ENCODE measurements at regions not wholly inside any gene's neighbourhood (a gene's known extent, or its start where the extent isn't known, plus 50 kb on each side); places are given as distances from the start of the nearest gene placed in this dataset.

- no peak for DNase-seq (ENCODE audit: extremely low read depth in 1 of 2, low read depth in 1 of 2)
These were observed 255.5 kb upstream of the KCNJ16 start for GRCh38 chr17:69819316-69820087.

DNA sequence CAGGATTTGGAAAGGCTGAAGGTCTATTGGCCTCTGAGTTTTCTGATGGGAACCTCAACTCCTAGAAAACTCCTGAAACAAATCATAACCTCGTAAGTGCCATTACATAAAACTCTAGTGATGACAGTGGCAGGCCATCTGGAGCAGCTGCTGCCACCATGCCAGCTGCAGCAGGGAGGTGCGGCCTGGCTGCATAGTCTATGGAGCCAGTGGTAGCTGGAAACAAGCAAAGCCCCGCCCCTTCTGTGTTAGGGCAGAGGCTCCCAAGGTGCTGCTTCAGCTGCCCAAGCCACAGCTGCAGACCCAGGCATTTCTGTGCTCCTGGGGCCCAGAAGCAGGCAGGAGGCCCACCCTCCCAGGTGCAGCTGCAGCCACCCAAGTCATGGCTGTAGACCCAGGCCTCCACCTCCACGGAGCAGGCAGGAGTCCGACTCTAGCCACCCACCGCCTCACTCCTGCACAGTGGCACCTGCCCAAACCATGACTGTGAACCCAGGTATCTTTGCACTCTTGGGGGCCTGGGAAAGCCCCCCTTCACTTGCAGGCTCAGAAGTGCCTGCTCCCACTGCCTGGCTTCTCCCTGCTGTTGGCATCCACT lies 254.1 kb upstream of the KCNJ16 start:
- no peak for DNase-seq (ENCODE audit: extremely low read depth in 1 of 2, low read depth in 1 of 2)

DNA sequence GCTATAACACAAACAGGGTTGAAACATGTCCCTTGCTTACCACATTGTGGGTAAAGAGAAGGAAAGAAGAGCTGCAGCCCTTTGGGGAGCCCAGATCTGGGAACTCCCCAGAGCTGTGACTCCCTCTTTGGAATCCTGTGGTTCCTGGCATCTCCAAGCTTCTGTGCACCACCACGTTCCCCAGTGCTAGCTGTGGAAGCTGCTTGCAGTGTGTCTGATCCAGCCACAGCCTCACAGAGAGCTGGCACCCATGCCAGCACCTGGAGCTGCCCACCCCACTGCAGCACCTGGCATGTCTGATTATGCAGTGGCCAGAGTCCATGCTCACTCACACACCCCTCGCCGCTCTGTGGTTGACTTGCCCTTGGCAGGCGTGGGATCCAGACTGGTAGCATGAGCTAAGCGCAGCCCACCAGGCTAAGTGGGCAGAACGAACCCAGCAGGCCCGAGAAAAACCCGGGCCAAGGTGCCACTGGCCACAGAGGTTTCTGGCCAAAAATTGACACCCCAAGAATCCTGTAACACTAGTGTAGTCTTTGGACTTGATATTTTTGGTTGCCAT lies 252.6 kb upstream of the KCNJ16 start:
- no peak for DNase-seq (ENCODE audit: extremely low read depth in 1 of 2, low read depth in 1 of 2)

- no peak for DNase-seq (ENCODE audit: extremely low read depth in 1 of 2, low read depth in 1 of 2)
These were observed 246.9 kb upstream of the KCNJ16 start for GRCh38 chr17:69828087-69828486.

- no peak for DNase-seq (ENCODE audit: extremely low read depth in 1 of 2, low read depth in 1 of 2)
These were observed 240.5 kb upstream of the KCNJ16 start for GRCh38 chr17:69834494-69834893.

DNA sequence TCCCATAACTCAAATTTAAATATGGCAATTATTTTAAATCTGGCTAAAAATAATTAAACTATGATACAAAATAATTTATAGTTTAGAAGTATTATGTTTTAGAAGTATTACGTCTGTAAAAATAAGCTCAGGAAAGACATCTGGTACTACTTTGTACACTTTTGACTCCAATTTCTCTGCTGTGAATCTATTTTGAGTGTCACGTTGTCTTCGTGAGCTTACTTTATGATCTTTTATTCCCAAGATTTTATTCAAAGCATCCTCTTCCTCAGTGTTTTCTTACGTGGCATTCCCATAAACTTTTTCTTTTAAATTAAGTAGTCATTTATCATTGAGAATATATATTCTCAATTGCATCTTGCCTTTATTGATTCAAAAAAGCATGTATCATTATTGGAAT lies 223.3 kb upstream of the KCNJ16 start:
- DNase-seq (ENCODE audit: extremely low read depth in 1 of 2, low read depth in 1 of 2) = no peak

DNA sequence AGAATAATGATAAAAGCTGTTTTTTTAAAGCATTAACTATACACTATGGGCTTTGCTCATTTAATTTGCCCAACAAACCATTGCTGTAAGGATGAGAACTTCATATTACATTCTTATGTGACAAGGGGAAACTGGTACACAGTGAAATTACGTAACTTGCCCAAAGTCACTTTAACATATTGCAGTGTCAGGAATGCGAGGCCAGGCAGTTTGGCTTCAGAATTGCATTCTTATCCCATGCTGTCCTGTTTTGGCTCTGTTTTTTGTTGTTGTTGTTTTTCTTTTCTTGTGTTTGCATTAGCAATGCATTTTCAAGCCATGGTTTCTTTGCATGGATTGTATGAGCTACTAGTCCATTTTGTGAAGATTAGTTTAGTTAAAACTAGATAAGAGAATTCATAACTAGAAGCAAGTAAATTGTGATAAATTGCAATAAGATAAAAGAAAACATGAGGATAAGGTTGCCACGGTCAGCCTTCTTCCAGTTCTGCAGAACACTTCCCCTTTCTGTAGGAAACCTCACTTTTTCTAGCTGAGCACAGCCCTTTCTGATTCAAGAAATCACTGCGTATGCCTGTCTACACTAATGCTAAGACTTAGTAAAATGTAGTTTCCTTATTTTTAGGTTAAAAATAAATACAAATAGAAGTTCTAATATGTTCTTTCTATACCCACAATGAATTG lies 221.3 kb upstream of the KCNJ16 start:
- DNase-seq (ENCODE audit: extremely low read depth in 1 of 2, low read depth in 1 of 2) = no peak

- no peak for DNase-seq (ENCODE audit: extremely low read depth in 1 of 2, low read depth in 1 of 2)
These were observed 220.7 kb upstream of the KCNJ16 start for GRCh38 chr17:69854225-69854780.

GRCh38 chr17:69856946-69857345 lies 218.1 kb upstream of the KCNJ16 start:
- DNase-seq (ENCODE audit: extremely low read depth in 1 of 2, low read depth in 1 of 2) = no peak

GRCh38 chr17:69857412-69857835 lies 217.6 kb upstream of the KCNJ16 start:
- DNase-seq (ENCODE audit: extremely low read depth in 1 of 2, low read depth in 1 of 2) = no peak

DNA sequence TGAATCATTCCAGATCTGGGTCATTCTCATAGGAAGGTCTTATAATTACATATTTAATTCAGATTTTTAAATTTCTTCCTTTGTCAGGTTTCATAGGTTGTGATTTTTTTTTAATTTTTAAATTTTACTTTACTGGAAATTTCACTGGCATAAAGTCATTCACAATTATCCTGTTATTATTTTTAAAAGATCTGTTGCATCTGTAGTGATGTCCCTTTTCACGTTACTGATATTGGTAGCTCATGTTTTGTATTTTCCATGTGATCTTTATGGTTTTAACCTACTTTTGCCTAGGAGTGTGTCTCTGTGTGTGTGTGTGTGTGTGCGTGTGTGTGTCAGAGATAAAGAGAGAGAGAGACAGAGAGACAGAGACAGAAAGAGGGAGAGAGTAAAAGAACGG lies 216.6 kb upstream of the KCNJ16 start:
- no peak for DNase-seq (ENCODE audit: extremely low read depth in 1 of 2, low read depth in 1 of 2)

DNA sequence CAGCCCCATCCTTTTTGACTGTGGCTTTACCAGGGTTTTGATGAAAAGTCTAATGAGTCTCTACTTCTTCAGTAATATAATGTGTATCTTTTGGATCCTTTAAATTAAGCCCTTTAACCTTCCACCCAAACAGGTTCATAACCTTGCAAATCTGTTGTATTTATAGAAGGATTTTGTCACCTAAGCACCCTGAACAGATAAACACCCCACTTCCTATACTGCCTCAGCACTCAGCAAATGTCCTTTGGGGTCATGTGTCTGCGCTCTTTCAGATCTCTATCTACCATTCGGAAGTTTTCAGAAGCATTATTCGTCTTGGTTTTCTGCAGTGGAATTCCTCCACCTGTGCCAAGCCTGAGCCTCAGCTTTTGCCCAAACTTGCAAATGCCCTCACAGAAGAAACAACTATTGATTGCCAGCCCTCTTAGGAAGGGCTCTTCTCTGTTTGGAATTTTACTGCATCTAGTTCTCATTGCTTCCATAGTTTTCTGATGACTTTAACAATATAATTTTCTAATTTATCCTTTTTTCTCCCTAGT lies 214.8 kb upstream of the KCNJ16 start:
- no peak for DNase-seq (ENCODE audit: extremely low read depth in 1 of 2, low read depth in 1 of 2)

- DNase-seq (ENCODE audit: extremely low read depth in 1 of 2, low read depth in 1 of 2) = no peak
These were observed 210.6 kb upstream of the KCNJ16 start for GRCh38 chr17:69864462-69864861.

DNA sequence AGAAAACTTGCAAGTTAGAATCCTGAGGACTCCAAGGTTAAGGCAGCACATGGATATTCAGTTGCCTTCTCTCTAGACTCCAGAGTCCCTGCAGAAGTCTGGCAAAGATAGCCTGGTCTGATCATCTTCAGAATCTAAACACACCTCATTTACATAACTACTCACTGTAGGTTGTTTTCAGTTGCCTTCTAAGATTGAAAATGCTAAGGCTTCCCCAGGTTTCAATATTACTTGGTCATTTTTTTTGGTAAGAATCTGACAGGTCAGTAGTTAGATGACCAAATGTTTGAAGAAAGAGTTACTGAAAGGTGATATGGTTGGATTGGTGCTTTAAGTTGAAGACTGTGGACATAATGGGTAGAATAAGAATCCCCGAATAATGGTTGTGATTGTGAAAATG lies 205.4 kb upstream of the KCNJ16 start:
- DNase-seq (ENCODE audit: extremely low read depth in 1 of 2, low read depth in 1 of 2) = no peak

DNA sequence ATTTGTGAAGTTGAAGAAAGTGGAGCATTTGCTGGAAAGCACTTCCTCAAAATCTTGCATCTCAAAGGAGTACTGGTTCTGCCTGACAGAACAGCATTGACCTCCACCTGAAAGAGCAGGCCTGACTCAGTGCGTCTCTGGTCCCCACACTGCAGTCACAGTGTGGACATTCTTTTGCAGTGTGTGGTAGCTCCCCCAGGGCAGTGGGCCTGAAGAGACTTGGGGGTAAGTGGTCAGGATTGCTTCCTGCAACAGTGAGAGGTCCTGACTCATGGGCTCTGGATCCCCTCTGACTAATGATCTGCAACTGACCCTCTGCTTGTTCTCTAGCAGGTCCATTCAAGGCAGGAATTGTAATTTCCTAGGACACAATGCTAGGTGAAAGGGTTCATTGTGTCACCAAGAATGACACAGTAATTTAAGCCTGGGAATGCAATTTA lies 204.9 kb upstream of the KCNJ16 start:
- DNase-seq (ENCODE audit: extremely low read depth in 1 of 2, low read depth in 1 of 2) = no peak

GRCh38 chr17:69870751-69871199 lies 204.2 kb upstream of the KCNJ16 start:
- no peak for DNase-seq (ENCODE audit: extremely low read depth in 1 of 2, low read depth in 1 of 2)

- no peak for DNase-seq (ENCODE audit: extremely low read depth in 1 of 2, low read depth in 1 of 2)
These were observed 203.7 kb upstream of the KCNJ16 start for GRCh38 chr17:69871318-69871717.

- DNase-seq (ENCODE audit: extremely low read depth in 1 of 2, low read depth in 1 of 2) = no peak
These were observed 202.3 kb upstream of the KCNJ16 start for GRCh38 chr17:69872675-69873262.

- DNase-seq (ENCODE audit: extremely low read depth in 1 of 2, low read depth in 1 of 2) = no peak
These were observed 200.8 kb upstream of the KCNJ16 start for GRCh38 chr17:69874175-69874670.

- no peak for DNase-seq (ENCODE audit: extremely low read depth in 1 of 2, low read depth in 1 of 2)
These were observed 198.3 kb upstream of the KCNJ16 start for GRCh38 chr17:69876757-69877156.

Measured in activated CD8-positive, alpha-beta memory T cell treated with anti-CD3 and anti-CD28 coated beads for 1 hour (primary cell).